Bronchial epithelial cell (primary cell): ENCODE measurements at regions not wholly inside any gene's neighbourhood (a gene's known extent, or its start where the extent isn't known, plus 50 kb on each side); places are given as distances from the start of the nearest gene placed in this dataset.

Experiments used
- DNase-seq: peaks from one replicate; pipeline ENCODE4 v3.0.0-alpha.2; 2010; ENCODE audit warnings: low read depth
- FAIRE-seq: peaks from 2 replicates; lab custom pipeline; 2011; peaks lifted over from hg19 to GRCh38; lab: Jason Lieb, UNC
- H3K27me3 ChIP-seq: 2 replicates; pipeline ENCODE4 v1.5.1; 2011; ENCODE audit warnings: low read length; ENCODE audit not compliant: control insufficient read depth, insufficient read depth
- H3K36me3 ChIP-seq: 2 replicates; pipeline ENCODE4 v1.5.1; 2011; ENCODE audit warnings: low read length; ENCODE audit not compliant: control insufficient read depth, insufficient read depth
- H3K4me3 ChIP-seq: 2 replicates; pipeline ENCODE4 v1.5.1; 2011; ENCODE audit warnings: mild to moderate bottlenecking, low read depth, low read length, control low read depth
- TF ChIP-seq, protein P1 (sequence below): IDR thresholded peaks from 2 replicates; pipeline ENCODE4 v1.5.1; 2011; ENCODE audit warnings: mild to moderate bottlenecking, moderate library complexity, low read length, control low read depth, inconsistent platforms; ENCODE audit not compliant: insufficient read depth, severe bottlenecking

DNA sequence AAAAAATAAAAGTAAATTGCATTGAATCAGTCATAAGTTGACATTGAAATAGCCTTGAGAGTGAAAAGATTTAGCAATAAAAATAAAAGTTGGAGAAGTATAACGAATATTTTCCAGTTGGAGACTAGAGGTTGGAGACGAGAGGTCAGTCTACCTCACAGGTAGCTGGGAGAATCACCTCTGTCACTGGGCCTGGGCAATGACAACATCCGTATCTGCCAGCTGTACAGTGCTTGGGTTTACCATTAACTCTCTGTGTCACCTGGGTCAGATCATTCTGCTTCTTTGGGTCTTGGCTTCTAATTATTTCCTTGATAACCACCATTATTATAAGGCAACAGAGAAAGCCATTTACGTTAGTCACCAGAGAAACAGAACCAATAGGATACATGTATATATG lies 62.0 kb upstream of the STEAP4 start:
- H3K27me3 ChIP-seq: no peaks in the 10 kb centered on the region
- no peak for DNase-seq
- TF ChIP-seq, protein P1, sequence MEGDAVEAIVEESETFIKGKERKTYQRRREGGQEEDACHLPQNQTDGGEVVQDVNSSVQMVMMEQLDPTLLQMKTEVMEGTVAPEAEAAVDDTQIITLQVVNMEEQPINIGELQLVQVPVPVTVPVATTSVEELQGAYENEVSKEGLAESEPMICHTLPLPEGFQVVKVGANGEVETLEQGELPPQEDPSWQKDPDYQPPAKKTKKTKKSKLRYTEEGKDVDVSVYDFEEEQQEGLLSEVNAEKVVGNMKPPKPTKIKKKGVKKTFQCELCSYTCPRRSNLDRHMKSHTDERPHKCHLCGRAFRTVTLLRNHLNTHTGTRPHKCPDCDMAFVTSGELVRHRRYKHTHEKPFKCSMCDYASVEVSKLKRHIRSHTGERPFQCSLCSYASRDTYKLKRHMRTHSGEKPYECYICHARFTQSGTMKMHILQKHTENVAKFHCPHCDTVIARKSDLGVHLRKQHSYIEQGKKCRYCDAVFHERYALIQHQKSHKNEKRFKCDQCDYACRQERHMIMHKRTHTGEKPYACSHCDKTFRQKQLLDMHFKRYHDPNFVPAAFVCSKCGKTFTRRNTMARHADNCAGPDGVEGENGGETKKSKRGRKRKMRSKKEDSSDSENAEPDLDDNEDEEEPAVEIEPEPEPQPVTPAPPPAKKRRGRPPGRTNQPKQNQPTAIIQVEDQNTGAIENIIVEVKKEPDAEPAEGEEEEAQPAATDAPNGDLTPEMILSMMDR: no peak
- no peak for FAIRE-seq
- no peak overlapping the region for H3K4me3 ChIP-seq
- H3K36me3 ChIP-seq: no peaks in the 10 kb centered on the region

DNA sequence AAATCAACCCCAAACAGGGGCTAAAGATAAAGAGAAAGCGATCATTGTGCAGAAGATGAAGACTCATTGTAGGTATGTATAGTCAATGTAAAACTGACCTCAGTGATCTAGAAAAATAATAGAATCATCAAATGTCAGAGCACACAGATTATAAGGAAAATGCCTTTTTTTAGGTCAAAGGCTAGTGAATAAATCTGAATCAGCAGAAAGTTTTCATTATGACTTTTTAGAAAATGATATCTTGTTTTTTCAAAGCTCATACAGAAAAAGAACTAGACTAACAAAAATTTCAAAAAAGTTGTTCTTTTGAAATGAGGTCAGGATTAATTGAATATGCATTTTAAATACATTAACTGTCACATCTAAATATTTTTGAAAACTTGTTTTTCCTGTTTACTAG lies 60.2 kb upstream of the STEAP4 start:
- H3K36me3 ChIP-seq: no peaks in the 10 kb centered on the region
- no peak overlapping the region for H3K4me3 ChIP-seq
- FAIRE-seq (no peak), DNase-seq (no peak)
- TF ChIP-seq, protein P1: no peak
- H3K27me3 ChIP-seq: no peaks in the 10 kb centered on the region

DNA sequence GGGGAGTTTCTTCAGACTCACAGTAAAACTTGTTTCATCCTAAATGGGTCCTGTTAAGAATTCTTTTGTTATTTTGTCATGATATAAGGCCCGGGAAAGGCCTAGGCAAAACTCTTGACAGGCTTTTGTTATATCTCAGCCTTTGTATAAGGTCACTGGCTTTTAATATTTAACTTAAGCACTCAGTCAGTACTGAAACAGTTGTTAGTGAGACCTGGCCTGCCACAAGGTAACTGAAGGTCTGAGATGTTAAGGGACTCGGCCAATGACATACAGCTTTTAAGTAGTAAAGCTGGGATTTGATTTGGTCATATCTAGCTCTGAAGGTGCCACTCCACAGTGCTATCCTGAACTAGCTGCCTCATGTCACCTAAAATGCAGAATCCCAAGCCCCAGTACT lies 57.2 kb upstream of the STEAP4 start:
- H3K4me3 ChIP-seq: no peak overlapping the region
- H3K36me3 ChIP-seq: no peaks in the 10 kb centered on the region
- FAIRE-seq (no peak), DNase-seq (no peak)
- no peaks in the 10 kb centered on the region for H3K27me3 ChIP-seq
- TF ChIP-seq, protein P1: no peak

DNA sequence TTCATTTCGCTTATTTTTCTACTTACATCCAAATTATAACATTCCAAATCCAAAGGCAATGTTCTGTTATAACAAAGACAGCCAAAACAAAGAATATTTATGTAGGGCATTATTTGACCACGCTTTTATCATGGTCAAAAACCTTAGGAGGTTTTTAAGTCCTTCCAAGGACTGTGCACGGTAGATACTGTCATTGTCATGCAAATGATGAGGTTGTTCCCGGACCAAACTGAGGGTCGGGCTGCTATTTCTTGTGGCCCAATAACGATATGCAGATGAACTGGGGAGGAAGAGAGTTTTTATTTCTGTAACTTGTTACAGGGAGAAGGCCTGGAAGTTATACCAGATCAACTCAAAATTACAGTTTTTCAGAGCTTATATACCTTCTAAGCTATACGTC lies 56.6 kb upstream of the STEAP4 start:
- no peaks in the 10 kb centered on the region for H3K27me3 ChIP-seq
- TF ChIP-seq, protein P1: no peak
- H3K36me3 ChIP-seq: no peaks in the 10 kb centered on the region
- DNase-seq (no peak), FAIRE-seq (no peak)
- no peak overlapping the region for H3K4me3 ChIP-seq

DNA sequence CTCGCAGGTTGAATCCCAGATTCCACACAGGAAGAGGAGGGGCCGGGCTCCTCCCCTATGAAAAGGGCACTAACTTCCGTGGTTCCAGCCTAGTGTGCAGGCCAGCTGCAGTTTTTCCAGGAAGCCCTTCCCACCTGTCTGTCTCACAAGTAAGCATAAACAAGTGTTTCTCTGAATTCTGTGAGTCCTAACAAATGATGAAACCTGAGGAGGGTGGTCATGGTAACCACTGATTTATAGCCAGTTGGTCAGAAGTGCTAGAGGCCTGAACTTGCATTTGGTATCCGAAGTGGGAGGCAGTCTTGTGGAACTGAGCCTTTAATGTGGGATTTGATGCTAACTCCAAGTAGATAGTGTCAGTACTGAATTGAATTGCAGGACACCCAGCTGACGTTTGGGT lies 54.7 kb upstream of the STEAP4 start:
- TF ChIP-seq, protein P1: no peak
- H3K27me3 ChIP-seq: no peaks in the 10 kb centered on the region
- no peak for DNase-seq
- FAIRE-seq: no peak
- no peaks in the 10 kb centered on the region for H3K36me3 ChIP-seq
- H3K4me3 ChIP-seq: no peak overlapping the region

DNA sequence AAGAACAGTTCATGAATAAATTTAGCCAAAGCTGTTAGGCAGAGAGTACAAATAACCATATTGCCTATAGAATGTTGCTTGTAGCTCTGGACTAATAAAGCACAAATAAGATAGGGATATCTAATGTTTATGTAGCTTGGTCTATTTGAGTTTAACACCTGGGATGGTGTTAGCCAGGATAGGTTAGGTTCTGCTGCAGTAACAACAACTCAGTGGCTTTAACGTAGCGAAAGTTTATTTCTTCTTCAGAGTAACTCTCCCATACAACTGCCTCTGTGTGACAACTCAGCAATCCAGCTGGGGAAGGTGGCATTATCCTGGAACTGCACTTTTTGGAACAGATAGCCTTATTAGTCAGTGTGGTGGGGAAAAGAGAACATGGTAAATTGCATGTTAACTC lies 52.2 kb upstream of the STEAP4 start:
- H3K4me3 ChIP-seq: no peak overlapping the region
- FAIRE-seq (peak; percentile 90), DNase-seq (no peak)
- H3K27me3 ChIP-seq: no peaks in the 10 kb centered on the region
- TF ChIP-seq, protein P1: no peak
- H3K36me3 ChIP-seq: no peaks in the 10 kb centered on the region
